ENCODE measurements at regions not wholly inside any gene's neighbourhood (a gene's known extent, or its start where the extent isn't known, plus 50 kb on each side); places are given as distances from the start of the nearest gene placed in this dataset.
"Not testable (repeated sequence)": the region's sequence is repeated elsewhere in the genome, so short reads cannot be mapped to it uniquely, and the experiment has no call there.

- DNase-seq; H3K27me3 ChIP-seq; H3K36me3 ChIP-seq; H3K4me3 ChIP-seq (ENCODE audit: low read depth, low read length); H3K4me1 ChIP-seq; H3K9me3 ChIP-seq: not testable (repeated sequence)
Observed at GRCh38 chr10:77740396-77740795, 102.8 kb upstream of the KCNMA1 start.

GRCh38 chr10:77738496-77739158 is 101.0 kb upstream of the KCNMA1 start:
- no peak for DNase-seq
- Histone ChIP-seq H3K4me1 (no peaks in the 10 kb centered on the region), H3K4me3 (ENCODE audit: low read depth, low read length) (no peak overlapping the region), H3K9me3 (no peaks in the 10 kb centered on the region), H3K36me3 (no peaks in the 10 kb centered on the region), H3K27me3 (no peaks in the 10 kb centered on the region)
- no peak for TF ChIP-seq CTCF (IDR thresholded peaks at IDR 0.05; ENCODE audit: low read depth, low read length)

- Histone ChIP-seq H3K36me3 (no peaks in the 10 kb centered on the region), H3K4me3 (ENCODE audit: low read depth, low read length) (no peak overlapping the region), H3K27me3 (no peaks in the 10 kb centered on the region), H3K4me1 (no peaks in the 10 kb centered on the region), H3K9me3 (no peaks in the 10 kb centered on the region)
- DNase-seq = no peak
- no peak for TF ChIP-seq CTCF (IDR thresholded peaks at IDR 0.05; ENCODE audit: low read depth, low read length)
Observed at GRCh38 chr10:77737608-77738007, 100.0 kb upstream of the KCNMA1 start.

GRCh38 chr10:77735136-77735535 is 97.5 kb upstream of the KCNMA1 start:
- not testable (repeated sequence) for H3K36me3 ChIP-seq; H3K4me1 ChIP-seq; H3K4me3 ChIP-seq (ENCODE audit: low read depth, low read length); DNase-seq; H3K27me3 ChIP-seq; H3K9me3 ChIP-seq

GRCh38 chr10:77732213-77733003 is 94.8 kb upstream of the KCNMA1 start:
- Histone ChIP-seq H3K9me3 (no peaks in the 10 kb centered on the region), H3K4me1 (no peaks in the 10 kb centered on the region), H3K4me3 (ENCODE audit: low read depth, low read length) (no peak overlapping the region), H3K36me3 (no peaks in the 10 kb centered on the region), H3K27me3 (no peaks in the 10 kb centered on the region)
- no peak for TF ChIP-seq CTCF (IDR thresholded peaks at IDR 0.05; ENCODE audit: low read depth, low read length)
- DNase-seq = no peak

- Histone ChIP-seq H3K9me3 (no peaks in the 10 kb centered on the region), H3K4me3 (ENCODE audit: low read depth, low read length) (no peak overlapping the region), H3K36me3 (no peaks in the 10 kb centered on the region), H3K4me1 (no peaks in the 10 kb centered on the region; the same call in 1 of the 2 replicates), H3K27me3 (no peaks in the 10 kb centered on the region)
- TF ChIP-seq CTCF (IDR thresholded peaks at IDR 0.05; ENCODE audit: low read depth, low read length) = no peak
- no peak for DNase-seq
Observed at GRCh38 chr10:77727481-77727880, 89.9 kb upstream of the KCNMA1 start.

GRCh38 chr10:77726732-77727131 is 89.1 kb upstream of the KCNMA1 start:
- Histone ChIP-seq H3K9me3 (no peaks in the 10 kb centered on the region), H3K4me1 (no peaks in the 10 kb centered on the region; the same call in 1 of the 2 replicates), H3K4me3 (ENCODE audit: low read depth, low read length) (no peak overlapping the region), H3K36me3 (no peaks in the 10 kb centered on the region), H3K27me3 (no peaks in the 10 kb centered on the region)
- no peak for DNase-seq
- no peak for TF ChIP-seq CTCF (IDR thresholded peaks at IDR 0.05; ENCODE audit: low read depth, low read length)
